B cell (primary cell): ENCODE measurements at regions not wholly inside any gene's neighbourhood (a gene's known extent, or its start where the extent isn't known, plus 50 kb on each side); places are given as distances from the start of the nearest gene placed in this dataset.

Experiments
- ATAC-seq: fragments of 200-7000 bp; cut with Tn5 transposase; one replicate; pipeline ENCODE4 v1.10.0; 2021; ENCODE audit warnings: low read depth, mild to moderate bottlenecking, moderate number of reproducible peaks, moderate library complexity
- CTCF ChIA-PET: fragments of 350-600 bp; sonication (Branson Sonifier 250); formaldehyde crosslinking; loops from one replicate; lab custom pipeline; 2021; ENCODE audit warnings: antibody characterized with exemption, inconsistent platforms; lab: Charles Lee
- POLR2A ChIA-PET: fragments of 350-600 bp; sonication (Branson Sonifier 250); formaldehyde crosslinking; loops from one replicate; lab custom pipeline; 2021; ENCODE audit warnings: antibody characterized with exemption; lab: Charles Lee
- DNase-seq: peaks from one replicate; pipeline ENCODE4 v3.0.0; 2013
- H2AFZ ChIP-seq: 2 replicates; pipeline ENCODE4 v1.6.1; 2012; ENCODE audit warnings: mild to moderate bottlenecking, low read depth, low read length; ENCODE audit not compliant: insufficient read depth, poor library complexity, severe bottlenecking
- H3K27ac ChIP-seq, 2 donors: 1 replicate in 1 of 2; 2 replicates in 1 of 2; pipeline ENCODE4 v1.5.1; 2012 to 2013; ENCODE audit warnings: low read length in 2 of 2, mild to moderate bottlenecking in 2 of 2, moderate library complexity in 1 of 2
- H3K27me3 ChIP-seq, 4 experiments: fragments of 200-600 bp in 1 of 4; sonication (generic) in 1 of 4; replicated peaks in 1 of 4; 1 replicate in 2 of 4; 2 replicates in 2 of 4; pipeline versions ENCODE4 v1.6.1 to v1.7.0; 2013 to 2016; ENCODE audit warnings: low read length in 3 of 4, mild to moderate bottlenecking in 2 of 4, mixed read lengths in 1 of 4, moderate library complexity in 1 of 4; ENCODE audit not compliant: insufficient read depth in 4 of 4, control insufficient read depth in 3 of 4; ENCODE audit errors: control extremely low read depth in 1 of 4
- H3K36me3 ChIP-seq, 2 experiments: replicated peaks in 1 of 2; 1 replicate in 1 of 2; 2 replicates in 1 of 2; pipeline versions ENCODE4 v1.6.1 to v1.7.1; 2013; ENCODE audit warnings: low read length in 1 of 2; ENCODE audit not compliant: insufficient read depth in 2 of 2, control insufficient read depth in 1 of 2; ENCODE audit errors: control extremely low read depth in 1 of 2, extremely low read depth in 1 of 2
- H3K4me1 ChIP-seq, 2 donors: fragments of 200-600 bp in 1 of 2; sonication (generic) in 1 of 2; 1 replicate in 1 of 2; 2 replicates in 1 of 2; pipeline versions ENCODE4 v1.5.1 to v1.6.1; 2013 to 2017; ENCODE audit warnings: low read length in 2 of 2; ENCODE audit not compliant: control insufficient read depth in 2 of 2, insufficient read depth in 2 of 2
- H3K4me2 ChIP-seq: replicated peaks from 2 replicates; pipeline ENCODE3; 2012; ENCODE audit warnings: mild to moderate bottlenecking, low read depth, low read length; ENCODE audit not compliant: poor library complexity, severe bottlenecking
- H3K4me3 ChIP-seq, 5 experiments: fragments of 200-600 bp in 1 of 5; sonication (generic) in 1 of 5; 1 replicate in 3 of 5; 2 replicates in 2 of 5; pipeline versions ENCODE4 v1.5.1 to v1.7.0; 2011 to 2016; ENCODE audit warnings: low read length in 4 of 5, mild to moderate bottlenecking in 4 of 5, low read depth in 2 of 5, control low read depth in 1 of 5, moderate library complexity in 1 of 5; ENCODE audit not compliant: insufficient read depth in 1 of 5; ENCODE audit errors: control extremely low read depth in 1 of 5, extremely low read depth in 1 of 5
- H3K79me2 ChIP-seq: fragments of 200-600 bp; sonication (generic); one replicate; pipeline ENCODE4 v1.6.0; 2016; ENCODE audit warnings: low read length; ENCODE audit not compliant: control insufficient read depth, insufficient read depth
- H3K9ac ChIP-seq: fragments of 200-600 bp; sonication (generic); 2 replicates; pipeline ENCODE4 v1.6.1; 2017; ENCODE audit warnings: mild to moderate bottlenecking, low read length, moderate library complexity
- H3K9me3 ChIP-seq, 3 donors: one replicate each; pipeline versions ENCODE4 v1.6.1 to v1.7.1; 2013; ENCODE audit warnings: low read length in 2 of 3; ENCODE audit not compliant: control insufficient read depth in 2 of 3, insufficient read depth in 1 of 3; ENCODE audit errors: control extremely low read depth in 1 of 3
- H4K20me1 ChIP-seq: 2 replicates; pipeline ENCODE4 v1.6.0; 2012; ENCODE audit warnings: mild to moderate bottlenecking, low read length; ENCODE audit not compliant: insufficient read depth, control insufficient read depth, poor library complexity, severe bottlenecking
- H3K27ac Mint-ChIP-seq: one replicate; pipeline ENCODE4 v1.8.0; 2021; ENCODE audit warnings: mixed read lengths
- H3K27me3 Mint-ChIP-seq: one replicate; pipeline ENCODE4 v1.8.0; 2021; ENCODE audit warnings: mixed read lengths
- H3K4me1 Mint-ChIP-seq: one replicate; pipeline ENCODE4 v1.8.0; 2021; ENCODE audit warnings: mixed read lengths
- H3K4me3 Mint-ChIP-seq: one replicate; pipeline ENCODE4 v1.8.0; 2021; ENCODE audit warnings: mixed read lengths
- H3K9me3 Mint-ChIP-seq: one replicate; pipeline ENCODE4 v1.8.0; 2022; ENCODE audit warnings: mixed read lengths; ENCODE audit not compliant: insufficient read depth
- CTCF ChIP-seq: fragments of 200-600 bp; IDR thresholded peaks from one replicate; pipeline ENCODE4 v1.8.0; 2022; ENCODE audit warnings: antibody characterized with exemption, mild to moderate bottlenecking
- EZH2 ChIP-seq: IDR thresholded peaks from 2 replicates; pipeline ENCODE4 v1.6.1; 2012; ENCODE audit warnings: borderline replicate concordance, low read depth, mild to moderate bottlenecking, moderate library complexity, low read length; ENCODE audit not compliant: insufficient read depth, poor library complexity, severe bottlenecking
- WGBS: methylation state at CpG from one replicate; pipeline ENCODE4 v1.1.5; 2013; ENCODE audit warnings: missing lambda C conversion rate; ENCODE audit not compliant: insufficient coverage; 5-methylcytosine and 5-hydroxymethylcytosine counted together
- intact Hi-C: fragments of 100-400 bp; cut with micrococcal nuclease; formaldehyde crosslinking; loops from one replicate; pipeline ENCODE4 v1.10.0; 2022

GRCh38 chr17:72365857-72366414, 245.1 kb downstream of the SOX9 start:
- no peak overlapping the region for H3K4me3 ChIP-seq
- TF ChIP-seq EZH2 (no peak), CTCF (no peak)
- CTCF ChIA-PET = no interaction called here

GRCh38 chr17:72366626-72367025, 245.8 kb downstream of the SOX9 start:
- POLR2A ChIA-PET = no interaction called here
- H3K27ac Mint-ChIP-seq = no peak overlapping the region
- no peaks in the 10 kb centered on the region for H3K4me1 ChIP-seq
- H3K79me2 ChIP-seq = no peaks in the 10 kb centered on the region
- no peak overlapping the region for H3K4me3 ChIP-seq
- no peaks in the 10 kb centered on the region for H3K36me3 ChIP-seq
- H3K9ac ChIP-seq = no peak overlapping the region
- CTCF ChIA-PET = no interaction called here
- H3K27me3 Mint-ChIP-seq = peaks cover 7% of the 10 kb centered on the region
- no peaks in the 10 kb centered on the region for H3K4me1 Mint-ChIP-seq
- H4K20me1 ChIP-seq = no peaks in the 10 kb centered on the region
- H3K9me3 ChIP-seq = peaks cover 0 to 10% (median 0%) of the 10 kb centered on the region in 3 donors
- no peak overlapping the region for H2AFZ ChIP-seq
- H3K9me3 Mint-ChIP-seq = no peaks in the 10 kb centered on the region
- intact Hi-C loops = no loop called here
- TF ChIP-seq EZH2 (no peak), CTCF (no peak)
- H3K27me3 ChIP-seq = no peaks in the 10 kb centered on the region
- no peak overlapping the region for H3K4me2 ChIP-seq
- 88% methylated on average over 1 of the region's 2 CpGs for WGBS
- ATAC-seq = no peak
- no peak overlapping the region for H3K27ac ChIP-seq
- H3K4me3 Mint-ChIP-seq = no peak overlapping the region
- DNase-seq = no peak

More at GRCh38 chr17:72365857-72366414, 245.1 kb downstream of the SOX9 start:
- H3K4me2 ChIP-seq = no peak overlapping the region
- WGBS = 74% methylated on average over 6 of the region's 6 CpGs
- H3K27ac ChIP-seq = no peak overlapping the region
- Mint-ChIP-seq H3K9me3 (no peaks in the 10 kb centered on the region), H3K4me3 (no peak overlapping the region), H3K4me1 (no peaks in the 10 kb centered on the region), H3K27me3 (peaks cover 7% of the 10 kb centered on the region), H3K27ac (no peak overlapping the region)
- DNase-seq (no peak), ATAC-seq (no peak)
- no peaks in the 10 kb centered on the region for H4K20me1 ChIP-seq
- H3K36me3 ChIP-seq = no peaks in the 10 kb centered on the region
- H2AFZ ChIP-seq = no peak overlapping the region
- H3K9ac ChIP-seq = no peak overlapping the region
- H3K79me2 ChIP-seq = no peaks in the 10 kb centered on the region
- intact Hi-C loops = no loop called here
- H3K4me1 ChIP-seq = no peaks in the 10 kb centered on the region
- no peaks in the 10 kb centered on the region for H3K27me3 ChIP-seq
- H3K9me3 ChIP-seq = peaks cover 0 to 8% (median 0%) of the 10 kb centered on the region in 3 donors
- POLR2A ChIA-PET = no interaction called here
